WTC11 (cell line): ENCODE measurements at regions not wholly inside any gene's neighbourhood (a gene's known extent, or its start where the extent isn't known, plus 50 kb on each side); places are given as distances from the start of the nearest gene placed in this dataset.

Source experiments
- CREM ChIP-seq: sonication (generic); formaldehyde crosslinking; IDR thresholded peaks from 2 replicates; pipeline ENCODE4 v1.8.1; 2022; ENCODE audit warnings: mild to moderate bottlenecking, missing genetic modification reagents, moderate library complexity
- CTCF ChIP-seq: fragments of 200-600 bp; IDR thresholded peaks from 2 replicates; pipeline ENCODE4 v1.8.0; 2022; ENCODE audit warnings: antibody characterized with exemption
- RELA ChIP-seq: sonication (generic); formaldehyde crosslinking; IDR thresholded peaks from 2 replicates; pipeline ENCODE4 v1.8.1; 2022; ENCODE audit warnings: missing genetic modification reagents, mild to moderate bottlenecking, borderline replicate concordance
- SP1 ChIP-seq: sonication (generic); formaldehyde crosslinking; conservative IDR thresholded peaks from 2 replicates; pipeline ENCODE4 v1.8.1; 2022; ENCODE audit warnings: missing genetic modification reagents
- ZNF121 ChIP-seq: sonication (generic); formaldehyde crosslinking; IDR thresholded peaks from 2 replicates; pipeline ENCODE4 v1.8.0; 2023; ENCODE audit warnings: missing genetic modification reagents
- TF ChIP-seq, protein P1 (sequence below): sonication (generic); formaldehyde crosslinking; conservative IDR thresholded peaks from 2 replicates; pipeline ENCODE4 v1.8.1; 2022; ENCODE audit warnings: mild to moderate bottlenecking, missing genetic modification reagents

DNA sequence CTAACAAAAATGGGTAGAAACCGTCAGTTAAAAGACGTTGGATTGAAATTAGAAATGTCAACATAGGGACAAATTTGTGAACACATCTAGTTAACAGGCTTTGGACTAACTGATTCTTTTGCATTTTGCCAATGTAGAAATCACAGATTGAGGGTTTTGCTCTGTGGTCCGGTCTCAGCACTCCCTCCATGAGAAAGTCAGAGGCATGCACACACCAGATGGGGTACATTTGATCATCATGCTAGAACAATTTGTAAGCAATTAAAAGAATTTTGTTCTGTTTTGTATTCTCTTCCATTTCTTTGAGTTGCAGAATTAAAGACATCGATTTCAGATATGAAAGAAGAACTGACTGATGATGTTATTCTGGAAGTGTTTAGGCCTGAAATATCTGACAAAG lies 179.1 kb upstream of the CCDC68 start:
- TF ChIP-seq ZNF121 (no peak), SP1 (CRISPR knock-in tag) (no peak), CTCF (no peak), CREM (CRISPR knock-in tag) (no peak), RELA (CRISPR knock-in tag) (no peak)
- TF ChIP-seq, protein P1, sequence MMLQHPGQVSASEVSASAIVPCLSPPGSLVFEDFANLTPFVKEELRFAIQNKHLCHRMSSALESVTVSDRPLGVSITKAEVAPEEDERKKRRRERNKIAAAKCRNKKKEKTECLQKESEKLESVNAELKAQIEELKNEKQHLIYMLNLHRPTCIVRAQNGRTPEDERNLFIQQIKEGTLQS, result no peak
